K562 (cell line): ENCODE measurements at regions not wholly inside any gene's neighbourhood (a gene's known extent, or its start where the extent isn't known, plus 50 kb on each side); places are given as distances from the start of the nearest gene placed in this dataset.

Experiments
- ATAC-seq: fragments of 200-7000 bp; cut with Tn5 transposase; 3 replicates; pipeline ENCODE4 v1.9.1; 2020; ENCODE audit warnings: moderate library complexity
- BruUV-seq: library from RNA; stranded (reverse); fragments of 400-500 nt; replicated peaks from 2 replicates; lab custom pipeline; 2021; lab: Mats Ljungman, UMichigan
- CTCF ChIA-PET: fragments of 300-600 bp; formaldehyde crosslinking; extraction: SDS; loops from one replicate; lab custom pipeline; 2021; ENCODE audit warnings: low intra/inter-chr PET ratio; lab: Yijun Ruan, JAX
- POLR2A ChIA-PET: fragments of 300-600, 350-650 bp; sonication (Branson Sonifier 250); formaldehyde crosslinking; extraction: SDS; loops from one replicate; lab custom pipeline; 2021; ENCODE audit warnings: antibody characterized with exemption, inconsistent platforms; lab: Yijun Ruan, JAX
- DNase-seq, 4 experiments: peaks; one replicate each; pipeline versions ENCODE4 v3.0.0 to v3.0.0-alpha.2; 2011 to 2018; ENCODE audit warnings: low spot score in 3 of 4, mixed read lengths in 3 of 4; ENCODE audit errors: extremely low read depth in 1 of 4
- FAIRE-seq: peaks from 2 replicates; lab custom pipeline; 2011; peaks lifted over from hg19 to GRCh38; lab: Jason Lieb, UNC
- H2AFZ ChIP-seq: 2 replicates; pipeline ENCODE4 v1.6.0; 2011; ENCODE audit warnings: low read depth, low read length, control low read depth, inconsistent platforms
- H3K27ac ChIP-seq: fragments of 200-600 bp; 3 replicates; pipeline ENCODE4 v1.8.0; 2011; ENCODE audit warnings: low read depth, mild to moderate bottlenecking, control low read depth, inconsistent platforms, low read length, moderate library complexity, mixed read lengths; ENCODE audit errors: extremely low read depth
- H3K27me3 ChIP-seq, 2 experiments: fragments of 300-600 bp in 1 of 2; 2 replicates in 1 of 2; 3 replicates in 1 of 2; pipeline versions ENCODE4 v1.6.0 to v1.8.0; 2011; ENCODE audit warnings: inconsistent platforms in 2 of 2, low read length in 2 of 2, mild to moderate bottlenecking in 1 of 2, mixed read lengths in 1 of 2, moderate library complexity in 1 of 2; ENCODE audit not compliant: control insufficient read depth in 2 of 2, insufficient read depth in 2 of 2
- H3K36me3 ChIP-seq: fragments of 300-600 bp; 3 replicates; pipeline ENCODE4 v1.8.0; 2011; ENCODE audit warnings: mild to moderate bottlenecking, low read length, inconsistent platforms; ENCODE audit not compliant: control insufficient read depth, insufficient read depth
- H3K4me1 ChIP-seq, 2 experiments: fragments of 200-600 bp in 1 of 2; replicated peaks in 1 of 2; 2 replicates in 1 of 2; 3 replicates in 1 of 2; pipeline versions ENCODE4 v1.5.1 to v1.8.0; 2011; ENCODE audit warnings: inconsistent platforms in 2 of 2, low read length in 2 of 2, mild to moderate bottlenecking in 1 of 2, mixed read lengths in 1 of 2, moderate library complexity in 1 of 2; ENCODE audit not compliant: control insufficient read depth in 2 of 2, insufficient read depth in 2 of 2
- H3K4me2 ChIP-seq: 2 replicates; pipeline ENCODE4 v1.6.1; 2011; ENCODE audit warnings: low read length, control low read depth, inconsistent platforms, mixed read lengths; ENCODE audit not compliant: insufficient read depth
- H3K4me3 ChIP-seq: fragments of 200-600 bp; sonication (generic), shearing (Covaris generic); 2 replicates; pipeline ENCODE4 v1.5.1; 2016; ENCODE audit warnings: control low read depth, inconsistent platforms
- H3K79me2 ChIP-seq: fragments of 200-600 bp; 3 replicates; pipeline ENCODE4 v1.8.0; 2011; ENCODE audit warnings: low read length, inconsistent platforms; ENCODE audit not compliant: control insufficient read depth, insufficient read depth
- H3K9ac ChIP-seq, 2 experiments: 2 replicates each; pipeline versions ENCODE4 v1.6.0 to v1.6.1; 2011; ENCODE audit warnings: low read depth in 2 of 2, low read length in 2 of 2, control low read depth in 1 of 2, inconsistent platforms in 1 of 2, mild to moderate bottlenecking in 1 of 2, mixed read lengths in 1 of 2; ENCODE audit not compliant: insufficient read depth in 1 of 2
- H3K9me1 ChIP-seq: one replicate; pipeline ENCODE4 v1.6.0; 2011; ENCODE audit warnings: inconsistent platforms, mild to moderate bottlenecking, low read length, moderate library complexity; ENCODE audit not compliant: control insufficient read depth, insufficient read depth
- H3K9me3 ChIP-seq: replicated peaks from 2 replicates; pipeline ENCODE4 v1.5.1; 2011; ENCODE audit warnings: low read depth, low read length, inconsistent platforms; ENCODE audit not compliant: control insufficient read depth, insufficient read depth
- H4K20me1 ChIP-seq: replicated peaks from 2 replicates; pipeline ENCODE4 v1.6.1; 2011; ENCODE audit warnings: low read length, inconsistent platforms, mixed read lengths; ENCODE audit not compliant: control insufficient read depth, insufficient read depth
- BMI1 ChIP-seq: fragments of 150-350 bp; IDR thresholded peaks from 2 replicates; pipeline ENCODE4 v1.6.1; 2014; ENCODE audit warnings: low read length
- JUN ChIP-seq, 2 experiments: sonication (generic) in 1 of 2; formaldehyde crosslinking in 1 of 2; IDR thresholded peaks; 2 replicates each; pipeline versions ENCODE4 v1.6.1 to v1.8.0; 2012 to 2022; ENCODE audit warnings: borderline replicate concordance in 2 of 2, mild to moderate bottlenecking in 2 of 2, improper control_type of control experiment in 1 of 2, low read depth in 1 of 2, low read length in 1 of 2, missing genetic modification reagents in 1 of 2
- ZNF75A ChIP-seq: fragments of 450-650 bp; formaldehyde crosslinking; IDR thresholded peaks from 2 replicates; pipeline ENCODE4 v1.4.0; 2020; ENCODE audit warnings: mild to moderate bottlenecking
- ZNF785 ChIP-seq: fragments of 250-450 bp; sonication (Bioruptor Pico); IDR thresholded peaks from 2 replicates; pipeline ENCODE4 v1.4.0; 2020; ENCODE audit warnings: mild to moderate bottlenecking
- WGBS: fragments of 100-300 bp; shearing (Covaris generic); methylation state at CpG from one replicate; pipeline ENCODE4 v1.1.6; 2016; ENCODE audit warnings: low coverage, mixed read lengths; ENCODE audit not compliant: insufficient coverage; ENCODE audit errors: missing lambda C conversion rate; 5-methylcytosine and 5-hydroxymethylcytosine counted together
- in situ Hi-C: fragments of 300-500 bp; cut with MboI; formaldehyde crosslinking; loops from 4 replicates; pipeline ENCODE4 v1.15.0; 2018; ENCODE audit warnings: inconsistent platforms, mixed read lengths
- intact Hi-C: fragments of 100-400 bp; cut with micrococcal nuclease; formaldehyde crosslinking; loops from 2 replicates; pipeline ENCODE4 v1.14.2; 2022
- TF ChIP-seq, protein P1 (sequence below): sonication (generic); formaldehyde crosslinking; IDR thresholded peaks from 2 replicates; pipeline ENCODE4 v1.8.0; 2022; ENCODE audit warnings: mild to moderate bottlenecking, missing genetic modification reagents
- TF ChIP-seq, protein P2 (sequence below): fragments of 250-450 bp; sonication (Bioruptor Pico); IDR thresholded peaks from 2 replicates; pipeline ENCODE4 v1.8.0; 2021; ENCODE audit warnings: moderate library complexity, mild to moderate bottlenecking, inconsistent platforms
- TF ChIP-seq, protein P3 (sequence below): fragments of 450-650 bp; IDR thresholded peaks from 2 replicates; pipeline ENCODE4 v1.6.1; 2016; ENCODE audit warnings: mild to moderate bottlenecking, moderate library complexity

DNA sequence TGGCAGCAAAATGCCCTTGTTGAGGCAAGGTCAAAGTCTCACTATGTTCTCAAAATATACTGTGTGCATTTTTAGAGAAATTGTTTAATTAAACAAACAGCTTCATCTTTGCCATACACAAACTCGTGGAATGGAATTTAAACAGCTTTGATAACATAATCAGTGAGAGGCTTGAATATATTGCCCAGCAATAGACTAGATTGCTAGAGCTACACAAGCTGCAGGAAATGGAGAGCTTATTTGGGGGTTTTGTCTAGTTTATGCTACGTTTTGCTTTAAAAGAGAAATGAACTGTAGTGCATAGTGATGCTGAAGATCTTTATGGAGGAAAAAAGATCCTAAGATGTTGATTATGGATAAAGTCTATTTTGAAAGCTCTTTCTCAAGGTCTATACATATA is 166.8 kb upstream of the HMCN1 start:
- DNase-seq, result no peak
- CTCF ChIA-PET, result no interaction called here
- FAIRE-seq, result no peak
- Histone ChIP-seq H3K79me2 (no peaks in the 10 kb centered on the region), H3K9ac (no peak overlapping the region), H3K4me2 (no peak overlapping the region), H3K9me1 (no peaks in the 10 kb centered on the region), H4K20me1 (no peaks in the 10 kb centered on the region), H3K36me3 (no peaks in the 10 kb centered on the region), H3K4me1 (no peaks in the 10 kb centered on the region; a peak in 1 of 5 replicates), H2AFZ (no peak overlapping the region), H3K4me3 (no peak overlapping the region), H3K9me3 (no peaks in the 10 kb centered on the region), H3K27me3 (no peaks in the 10 kb centered on the region; a peak in 1 of 5 replicates), H3K27ac (no peak overlapping the region)
- POLR2A ChIA-PET, result no interaction called here
- ATAC-seq, result no peak
- 0% methylated on average over 2 of the region's 2 CpGs for WGBS
- in situ Hi-C loops (no loop called here), intact Hi-C loops (loop anchor here (10.0 kb wide), 1 partner anchor 363 kb away; no protein-coding TSS in a partner anchor)
- BruUV-seq, result no TSS peak
- TF ChIP-seq ZNF75A (CRISPR knock-in tag), result no peak
- TF ChIP-seq, protein P1, sequence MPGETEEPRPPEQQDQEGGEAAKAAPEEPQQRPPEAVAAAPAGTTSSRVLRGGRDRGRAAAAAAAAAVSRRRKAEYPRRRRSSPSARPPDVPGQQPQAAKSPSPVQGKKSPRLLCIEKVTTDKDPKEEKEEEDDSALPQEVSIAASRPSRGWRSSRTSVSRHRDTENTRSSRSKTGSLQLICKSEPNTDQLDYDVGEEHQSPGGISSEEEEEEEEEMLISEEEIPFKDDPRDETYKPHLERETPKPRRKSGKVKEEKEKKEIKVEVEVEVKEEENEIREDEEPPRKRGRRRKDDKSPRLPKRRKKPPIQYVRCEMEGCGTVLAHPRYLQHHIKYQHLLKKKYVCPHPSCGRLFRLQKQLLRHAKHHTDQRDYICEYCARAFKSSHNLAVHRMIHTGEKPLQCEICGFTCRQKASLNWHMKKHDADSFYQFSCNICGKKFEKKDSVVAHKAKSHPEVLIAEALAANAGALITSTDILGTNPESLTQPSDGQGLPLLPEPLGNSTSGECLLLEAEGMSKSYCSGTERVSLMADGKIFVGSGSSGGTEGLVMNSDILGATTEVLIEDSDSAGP (CRISPR knock-in tag), result no peak
- no peak for TF ChIP-seq JUN (IDR thresholded peaks at IDR 0.05; ENCODE audit: borderline replicate concordance, low read depth, low read length)
- no peak for TF ChIP-seq JUN (CRISPR knock-in tag; IDR thresholded peaks at IDR 0.05; ENCODE audit: borderline replicate concordance)
- TF ChIP-seq, protein P2, sequence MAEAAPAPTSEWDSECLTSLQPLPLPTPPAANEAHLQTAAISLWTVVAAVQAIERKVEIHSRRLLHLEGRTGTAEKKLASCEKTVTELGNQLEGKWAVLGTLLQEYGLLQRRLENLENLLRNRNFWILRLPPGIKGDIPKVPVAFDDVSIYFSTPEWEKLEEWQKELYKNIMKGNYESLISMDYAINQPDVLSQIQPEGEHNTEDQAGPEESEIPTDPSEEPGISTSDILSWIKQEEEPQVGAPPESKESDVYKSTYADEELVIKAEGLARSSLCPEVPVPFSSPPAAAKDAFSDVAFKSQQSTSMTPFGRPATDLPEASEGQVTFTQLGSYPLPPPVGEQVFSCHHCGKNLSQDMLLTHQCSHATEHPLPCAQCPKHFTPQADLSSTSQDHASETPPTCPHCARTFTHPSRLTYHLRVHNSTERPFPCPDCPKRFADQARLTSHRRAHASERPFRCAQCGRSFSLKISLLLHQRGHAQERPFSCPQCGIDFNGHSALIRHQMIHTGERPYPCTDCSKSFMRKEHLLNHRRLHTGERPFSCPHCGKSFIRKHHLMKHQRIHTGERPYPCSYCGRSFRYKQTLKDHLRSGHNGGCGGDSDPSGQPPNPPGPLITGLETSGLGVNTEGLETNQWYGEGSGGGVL (CRISPR knock-in tag), result no peak
- TF ChIP-seq, protein P3, sequence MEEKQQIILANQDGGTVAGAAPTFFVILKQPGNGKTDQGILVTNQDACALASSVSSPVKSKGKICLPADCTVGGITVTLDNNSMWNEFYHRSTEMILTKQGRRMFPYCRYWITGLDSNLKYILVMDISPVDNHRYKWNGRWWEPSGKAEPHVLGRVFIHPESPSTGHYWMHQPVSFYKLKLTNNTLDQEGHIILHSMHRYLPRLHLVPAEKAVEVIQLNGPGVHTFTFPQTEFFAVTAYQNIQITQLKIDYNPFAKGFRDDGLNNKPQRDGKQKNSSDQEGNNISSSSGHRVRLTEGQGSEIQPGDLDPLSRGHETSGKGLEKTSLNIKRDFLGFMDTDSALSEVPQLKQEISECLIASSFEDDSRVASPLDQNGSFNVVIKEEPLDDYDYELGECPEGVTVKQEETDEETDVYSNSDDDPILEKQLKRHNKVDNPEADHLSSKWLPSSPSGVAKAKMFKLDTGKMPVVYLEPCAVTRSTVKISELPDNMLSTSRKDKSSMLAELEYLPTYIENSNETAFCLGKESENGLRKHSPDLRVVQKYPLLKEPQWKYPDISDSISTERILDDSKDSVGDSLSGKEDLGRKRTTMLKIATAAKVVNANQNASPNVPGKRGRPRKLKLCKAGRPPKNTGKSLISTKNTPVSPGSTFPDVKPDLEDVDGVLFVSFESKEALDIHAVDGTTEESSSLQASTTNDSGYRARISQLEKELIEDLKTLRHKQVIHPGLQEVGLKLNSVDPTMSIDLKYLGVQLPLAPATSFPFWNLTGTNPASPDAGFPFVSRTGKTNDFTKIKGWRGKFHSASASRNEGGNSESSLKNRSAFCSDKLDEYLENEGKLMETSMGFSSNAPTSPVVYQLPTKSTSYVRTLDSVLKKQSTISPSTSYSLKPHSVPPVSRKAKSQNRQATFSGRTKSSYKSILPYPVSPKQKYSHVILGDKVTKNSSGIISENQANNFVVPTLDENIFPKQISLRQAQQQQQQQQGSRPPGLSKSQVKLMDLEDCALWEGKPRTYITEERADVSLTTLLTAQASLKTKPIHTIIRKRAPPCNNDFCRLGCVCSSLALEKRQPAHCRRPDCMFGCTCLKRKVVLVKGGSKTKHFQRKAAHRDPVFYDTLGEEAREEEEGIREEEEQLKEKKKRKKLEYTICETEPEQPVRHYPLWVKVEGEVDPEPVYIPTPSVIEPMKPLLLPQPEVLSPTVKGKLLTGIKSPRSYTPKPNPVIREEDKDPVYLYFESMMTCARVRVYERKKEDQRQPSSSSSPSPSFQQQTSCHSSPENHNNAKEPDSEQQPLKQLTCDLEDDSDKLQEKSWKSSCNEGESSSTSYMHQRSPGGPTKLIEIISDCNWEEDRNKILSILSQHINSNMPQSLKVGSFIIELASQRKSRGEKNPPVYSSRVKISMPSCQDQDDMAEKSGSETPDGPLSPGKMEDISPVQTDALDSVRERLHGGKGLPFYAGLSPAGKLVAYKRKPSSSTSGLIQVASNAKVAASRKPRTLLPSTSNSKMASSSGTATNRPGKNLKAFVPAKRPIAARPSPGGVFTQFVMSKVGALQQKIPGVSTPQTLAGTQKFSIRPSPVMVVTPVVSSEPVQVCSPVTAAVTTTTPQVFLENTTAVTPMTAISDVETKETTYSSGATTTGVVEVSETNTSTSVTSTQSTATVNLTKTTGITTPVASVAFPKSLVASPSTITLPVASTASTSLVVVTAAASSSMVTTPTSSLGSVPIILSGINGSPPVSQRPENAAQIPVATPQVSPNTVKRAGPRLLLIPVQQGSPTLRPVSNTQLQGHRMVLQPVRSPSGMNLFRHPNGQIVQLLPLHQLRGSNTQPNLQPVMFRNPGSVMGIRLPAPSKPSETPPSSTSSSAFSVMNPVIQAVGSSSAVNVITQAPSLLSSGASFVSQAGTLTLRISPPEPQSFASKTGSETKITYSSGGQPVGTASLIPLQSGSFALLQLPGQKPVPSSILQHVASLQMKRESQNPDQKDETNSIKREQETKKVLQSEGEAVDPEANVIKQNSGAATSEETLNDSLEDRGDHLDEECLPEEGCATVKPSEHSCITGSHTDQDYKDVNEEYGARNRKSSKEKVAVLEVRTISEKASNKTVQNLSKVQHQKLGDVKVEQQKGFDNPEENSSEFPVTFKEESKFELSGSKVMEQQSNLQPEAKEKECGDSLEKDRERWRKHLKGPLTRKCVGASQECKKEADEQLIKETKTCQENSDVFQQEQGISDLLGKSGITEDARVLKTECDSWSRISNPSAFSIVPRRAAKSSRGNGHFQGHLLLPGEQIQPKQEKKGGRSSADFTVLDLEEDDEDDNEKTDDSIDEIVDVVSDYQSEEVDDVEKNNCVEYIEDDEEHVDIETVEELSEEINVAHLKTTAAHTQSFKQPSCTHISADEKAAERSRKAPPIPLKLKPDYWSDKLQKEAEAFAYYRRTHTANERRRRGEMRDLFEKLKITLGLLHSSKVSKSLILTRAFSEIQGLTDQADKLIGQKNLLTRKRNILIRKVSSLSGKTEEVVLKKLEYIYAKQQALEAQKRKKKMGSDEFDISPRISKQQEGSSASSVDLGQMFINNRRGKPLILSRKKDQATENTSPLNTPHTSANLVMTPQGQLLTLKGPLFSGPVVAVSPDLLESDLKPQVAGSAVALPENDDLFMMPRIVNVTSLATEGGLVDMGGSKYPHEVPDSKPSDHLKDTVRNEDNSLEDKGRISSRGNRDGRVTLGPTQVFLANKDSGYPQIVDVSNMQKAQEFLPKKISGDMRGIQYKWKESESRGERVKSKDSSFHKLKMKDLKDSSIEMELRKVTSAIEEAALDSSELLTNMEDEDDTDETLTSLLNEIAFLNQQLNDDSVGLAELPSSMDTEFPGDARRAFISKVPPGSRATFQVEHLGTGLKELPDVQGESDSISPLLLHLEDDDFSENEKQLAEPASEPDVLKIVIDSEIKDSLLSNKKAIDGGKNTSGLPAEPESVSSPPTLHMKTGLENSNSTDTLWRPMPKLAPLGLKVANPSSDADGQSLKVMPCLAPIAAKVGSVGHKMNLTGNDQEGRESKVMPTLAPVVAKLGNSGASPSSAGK, result no peak
- TF ChIP-seq BMI1, result no peak
- TF ChIP-seq ZNF785 (CRISPR knock-in tag), result no peak
